ENCODE measurements at regions not wholly inside any gene's neighbourhood (a gene's known extent, or its start where the extent isn't known, plus 50 kb on each side); places are given as distances from the start of the nearest gene placed in this dataset.
"Not testable (repeated sequence)": the region's sequence is repeated elsewhere in the genome, so short reads cannot be mapped to it uniquely, and the experiment has no call there.

DNA sequence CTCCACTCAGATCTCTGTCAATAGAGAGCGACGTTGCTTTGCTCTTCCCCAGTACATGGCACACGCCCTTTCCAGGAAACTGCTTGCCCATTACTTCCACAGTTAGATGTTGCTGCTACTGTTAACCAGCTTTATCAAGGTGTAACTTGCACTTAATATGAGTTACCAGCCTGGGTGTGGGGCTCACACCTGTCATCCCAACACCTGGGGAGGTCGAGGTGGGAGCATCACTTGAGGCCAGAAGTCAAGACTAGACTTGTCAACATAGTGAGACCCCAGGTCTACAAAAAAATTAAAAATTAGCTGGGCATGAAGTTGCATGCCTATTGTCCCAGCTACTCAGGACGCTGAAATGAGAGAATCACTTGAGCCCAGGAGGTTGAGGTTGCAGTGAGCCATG lies 177.1 kb upstream of the B3GAT1 start:
- H3K27ac ChIP-seq: no peak overlapping the region
- intact Hi-C loops (cut with DNase I): no loop called here
- no peak for TF ChIP-seq POLR2A (IDR thresholded peaks at IDR 0.05)
- no peak for TF ChIP-seq EP300 (IDR thresholded peaks at IDR 0.05)
- TF ChIP-seq POLR2AphosphoS5 (IDR thresholded peaks at IDR 0.05): no peak
- TF ChIP-seq, protein P1, sequence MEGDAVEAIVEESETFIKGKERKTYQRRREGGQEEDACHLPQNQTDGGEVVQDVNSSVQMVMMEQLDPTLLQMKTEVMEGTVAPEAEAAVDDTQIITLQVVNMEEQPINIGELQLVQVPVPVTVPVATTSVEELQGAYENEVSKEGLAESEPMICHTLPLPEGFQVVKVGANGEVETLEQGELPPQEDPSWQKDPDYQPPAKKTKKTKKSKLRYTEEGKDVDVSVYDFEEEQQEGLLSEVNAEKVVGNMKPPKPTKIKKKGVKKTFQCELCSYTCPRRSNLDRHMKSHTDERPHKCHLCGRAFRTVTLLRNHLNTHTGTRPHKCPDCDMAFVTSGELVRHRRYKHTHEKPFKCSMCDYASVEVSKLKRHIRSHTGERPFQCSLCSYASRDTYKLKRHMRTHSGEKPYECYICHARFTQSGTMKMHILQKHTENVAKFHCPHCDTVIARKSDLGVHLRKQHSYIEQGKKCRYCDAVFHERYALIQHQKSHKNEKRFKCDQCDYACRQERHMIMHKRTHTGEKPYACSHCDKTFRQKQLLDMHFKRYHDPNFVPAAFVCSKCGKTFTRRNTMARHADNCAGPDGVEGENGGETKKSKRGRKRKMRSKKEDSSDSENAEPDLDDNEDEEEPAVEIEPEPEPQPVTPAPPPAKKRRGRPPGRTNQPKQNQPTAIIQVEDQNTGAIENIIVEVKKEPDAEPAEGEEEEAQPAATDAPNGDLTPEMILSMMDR (IDR thresholded peaks at IDR 0.05): no peak
- peaks cover 0 to 7% (median 7%) of the 10 kb centered on the region in 4 donors for H3K4me1 ChIP-seq
- peaks cover 0 to 4% (median 0%) of the 10 kb centered on the region in 3 donors for H3K27me3 ChIP-seq
- DNase-seq: no peak
- 23 to 59% methylated on average over 5 of the region's 5 CpGs for WGBS, 2 donors
- H3K9me3 ChIP-seq: peaks cover 0 to 3% (median 0%) of the 10 kb centered on the region in 4 donors
- H3K36me3 ChIP-seq: no peaks in the 10 kb centered on the region
- H3K4me3 ChIP-seq: no peak overlapping the region

- H3K9me3 ChIP-seq; intact Hi-C loops (cut with DNase I); H3K27ac ChIP-seq; DNase-seq; H3K27me3 ChIP-seq; H3K4me3 ChIP-seq; H3K36me3 ChIP-seq: not testable (repeated sequence)
- H3K4me1 ChIP-seq: peaks cover 0 to 11% (median 7%) of the 10 kb centered on the region in 4 donors
- 81 to 87% methylated on average over 20 of the region's 20 CpGs for WGBS, 2 donors
Measured at GRCh38 chr11:134588460-134589110, 176.5 kb upstream of the B3GAT1 start.

DNA sequence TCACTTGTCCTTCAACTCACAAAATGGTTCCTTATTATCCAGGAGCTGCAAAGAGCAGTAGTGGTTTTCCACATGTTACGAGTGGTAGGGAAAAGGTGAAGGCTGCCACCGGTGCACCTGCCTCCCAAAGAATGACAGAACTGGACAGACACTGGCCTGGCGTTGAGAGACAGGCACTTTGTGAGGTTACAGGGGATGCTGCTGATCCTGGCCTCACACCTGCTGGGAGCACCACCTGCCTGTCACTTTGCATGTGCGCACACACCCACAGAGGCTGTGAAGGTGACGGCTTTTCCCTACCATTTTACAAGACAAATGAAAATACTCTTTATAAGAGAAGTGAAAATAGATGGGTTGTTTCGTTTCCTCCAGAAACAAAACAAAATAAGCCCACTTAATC lies 175.3 kb upstream of the B3GAT1 start:
- WGBS, 2 donors: 49 to 73% methylated on average over 6 of the region's 6 CpGs
- intact Hi-C loops (cut with DNase I): no loop called here
- H3K36me3 ChIP-seq: no peaks in the 10 kb centered on the region
- no peak for DNase-seq
- TF ChIP-seq POLR2AphosphoS5 (IDR thresholded peaks at IDR 0.05): no peak
- H3K4me3 ChIP-seq: no peak overlapping the region
- no peaks in the 10 kb centered on the region for H3K9me3 ChIP-seq
- no peak overlapping the region for H3K27ac ChIP-seq
- peaks cover 0 to 11% (median 7%) of the 10 kb centered on the region in 4 donors for H3K4me1 ChIP-seq
- H3K27me3 ChIP-seq: no peaks in the 10 kb centered on the region

GRCh38 chr11:134586726-134587125 lies 174.7 kb upstream of the B3GAT1 start:
- no peaks in the 10 kb centered on the region for H3K36me3 ChIP-seq
- no peak overlapping the region for H3K27ac ChIP-seq
- no peak for DNase-seq
- H3K4me3 ChIP-seq: no peak overlapping the region
- no peak for TF ChIP-seq POLR2AphosphoS5 (IDR thresholded peaks at IDR 0.05)
- intact Hi-C loops (cut with DNase I): no loop called here
- H3K27me3 ChIP-seq: no peaks in the 10 kb centered on the region
- H3K4me1 ChIP-seq: peaks cover 0 to 11% (median 7%) of the 10 kb centered on the region in 4 donors
- H3K9me3 ChIP-seq: no peaks in the 10 kb centered on the region
- 85 to 89% methylated on average over 6 of the region's 6 CpGs for WGBS, 2 donors

DNA sequence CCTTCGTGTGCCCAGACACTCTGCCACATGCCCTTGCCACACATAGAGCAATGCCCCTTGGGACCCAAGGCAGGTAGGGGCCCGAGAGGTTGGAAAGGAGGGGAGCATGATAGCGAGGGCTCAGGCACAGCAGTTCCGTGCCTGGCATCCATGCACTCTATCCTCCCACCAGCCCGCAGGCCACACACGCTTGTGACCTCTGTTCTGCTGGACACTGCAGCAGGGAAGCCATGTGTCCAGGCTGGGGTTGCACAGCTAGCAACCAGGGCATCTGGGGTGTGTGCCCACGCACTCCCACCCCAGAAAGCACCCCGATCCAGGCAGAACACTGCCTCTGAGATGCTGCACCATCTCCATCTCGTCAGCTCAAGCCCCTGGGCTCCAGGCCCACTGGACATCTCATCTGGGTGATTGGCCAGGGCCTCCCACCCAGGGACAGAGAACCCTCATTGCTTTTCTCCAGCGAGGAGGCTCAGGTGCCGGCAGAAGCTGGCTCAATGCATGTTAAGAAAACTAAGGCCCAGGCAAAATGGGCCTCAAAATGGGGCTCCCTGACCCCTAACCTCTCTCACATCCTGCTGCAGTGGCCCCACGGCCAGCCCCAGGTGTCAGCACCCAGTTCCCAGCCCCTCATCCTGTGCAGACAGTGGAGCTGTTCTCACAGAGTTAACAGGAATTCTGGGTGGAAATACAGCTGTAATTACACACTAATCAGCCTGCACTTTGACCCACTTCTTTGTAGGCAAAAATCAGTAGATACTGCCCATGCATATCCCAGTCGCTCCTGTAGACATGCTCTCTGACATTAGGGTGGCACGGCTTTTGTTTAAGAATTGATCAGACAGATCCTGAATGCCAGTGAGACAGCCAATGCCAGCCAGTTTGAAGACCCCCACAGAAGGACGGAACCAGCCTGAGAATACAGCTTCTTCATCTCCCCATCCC lies 173.9 kb upstream of the B3GAT1 start:
- TF ChIP-seq, protein P1 (IDR thresholded peaks at IDR 0.05): no peak
- no peak for TF ChIP-seq EP300 (IDR thresholded peaks at IDR 0.05)
- no peak for TF ChIP-seq POLR2AphosphoS5 (IDR thresholded peaks at IDR 0.05)
- no peak for TF ChIP-seq POLR2A (IDR thresholded peaks at IDR 0.05)
- no peak overlapping the region for H3K27ac ChIP-seq

GRCh38 chr11:134584706-134585445 lies 172.8 kb upstream of the B3GAT1 start:
- Histone ChIP-seq H3K27ac (no peak overlapping the region), H3K9me3 (no peaks in the 10 kb centered on the region), H3K4me1 (peaks cover 0 to 11% (median 7%) of the 10 kb centered on the region in 4 donors), H3K4me3 (no peak overlapping the region), H3K36me3 (no peaks in the 10 kb centered on the region), H3K27me3 (peaks cover 0 to 3% (median 0%) of the 10 kb centered on the region in 3 donors)
- intact Hi-C loops (cut with DNase I): no loop called here
- no peak for DNase-seq
- 58 to 61% methylated on average over 14 of the region's 14 CpGs for WGBS, 2 donors
- no peak for TF ChIP-seq POLR2A (IDR thresholded peaks at IDR 0.05)
- TF ChIP-seq EP300 (IDR thresholded peaks at IDR 0.05): no peak
- no peak for TF ChIP-seq POLR2AphosphoS5 (IDR thresholded peaks at IDR 0.05)
- TF ChIP-seq, protein P1 (IDR thresholded peaks at IDR 0.05): no peak

More for the DNA sequence above, 173.9 kb upstream of the B3GAT1 start:
- intact Hi-C loops (cut with DNase I): no loop called here
- H3K36me3 ChIP-seq: no peaks in the 10 kb centered on the region
- DNase-seq: no peak
- no peaks in the 10 kb centered on the region for H3K9me3 ChIP-seq
- peaks cover 0 to 11% (median 7%) of the 10 kb centered on the region in 4 donors for H3K4me1 ChIP-seq
- no peak overlapping the region for H3K4me3 ChIP-seq
- 78 to 87% methylated on average over 15 of the region's 15 CpGs for WGBS, 2 donors
- peaks cover 0 to 2% (median 0%) of the 10 kb centered on the region in 3 donors for H3K27me3 ChIP-seq

Data from sigmoid colon (tissue), 6 donors.